WTC11 (cell line): ENCODE measurements at regions not wholly inside any gene's neighbourhood (a gene's known extent, or its start where the extent isn't known, plus 50 kb on each side); places are given as distances from the start of the nearest gene placed in this dataset.

ENCODE experiments used
- ATAC-seq: fragments of 200-7000 bp; cut with Tn5 transposase; 2 replicates; pipeline ENCODE4 v1.10.0; 2021; ENCODE audit warnings: mild to moderate bottlenecking, moderate library complexity
- CTCF ChIA-PET: fragments of 300-600 bp; sonication (Branson Sonifier 250); formaldehyde crosslinking; loops from one replicate; lab custom pipeline; 2021; ENCODE audit warnings: antibody characterized with exemption; lab: Charles Lee
- POLR2A ChIA-PET: fragments of 350-600 bp; sonication (Branson Sonifier 250); formaldehyde crosslinking; loops from one replicate; lab custom pipeline; 2021; ENCODE audit warnings: antibody characterized with exemption; lab: Charles Lee
- DNase-seq: peaks from one replicate; pipeline ENCODE4 v3.0.0; 2021; ENCODE audit warnings: low spot score
- H3K27ac Mint-ChIP-seq: 2 replicates; pipeline ENCODE4 v1.8.0; 2021; ENCODE audit warnings: mixed read lengths
- H3K27me3 Mint-ChIP-seq: 2 replicates; pipeline ENCODE4 v1.8.0; 2021; ENCODE audit warnings: low read depth, mild to moderate bottlenecking, moderate library complexity, mixed read lengths
- H3K36me3 Mint-ChIP-seq: 2 replicates; pipeline ENCODE4 v1.8.0; 2021; ENCODE audit warnings: mixed read lengths
- H3K4me1 Mint-ChIP-seq: 2 replicates; pipeline ENCODE4 v1.8.0; 2022; ENCODE audit warnings: mixed read lengths
- H3K4me3 Mint-ChIP-seq: 2 replicates; pipeline ENCODE4 v1.8.0; 2021; ENCODE audit warnings: mild to moderate bottlenecking, moderate library complexity, mixed read lengths
- H3K9me3 Mint-ChIP-seq: 2 replicates; pipeline ENCODE4 v1.8.0; 2021; ENCODE audit warnings: mixed read lengths
- ELF4 ChIP-seq: sonication (generic); formaldehyde crosslinking; IDR thresholded peaks from 2 replicates; pipeline ENCODE4 v1.8.1; 2022; ENCODE audit warnings: low read depth, mild to moderate bottlenecking, moderate library complexity, missing genetic modification reagents
- ETV6 ChIP-seq: sonication (generic); formaldehyde crosslinking; IDR thresholded peaks from 2 replicates; pipeline ENCODE4 v1.8.1; 2022; ENCODE audit warnings: mild to moderate bottlenecking, missing genetic modification reagents
- GABPB1 ChIP-seq: sonication (generic); formaldehyde crosslinking; IDR thresholded peaks from 2 replicates; pipeline ENCODE4 v1.8.1; 2023; ENCODE audit warnings: mild to moderate bottlenecking, missing genetic modification reagents
- JAZF1 ChIP-seq: fragments of 250-450 bp; sonication (Bioruptor Pico); IDR thresholded peaks from 2 replicates; pipeline ENCODE4 v1.9.0; 2021; ENCODE audit warnings: moderate library complexity, mild to moderate bottlenecking, inconsistent platforms
- OVOL2 ChIP-seq: fragments of 250-450 bp; sonication (Bioruptor Pico); IDR thresholded peaks from 2 replicates; pipeline ENCODE4 v1.9.0; 2021; ENCODE audit warnings: mild to moderate bottlenecking, borderline replicate concordance
- PRRX2 ChIP-seq: fragments of 250-450 bp; sonication (Bioruptor Pico); IDR thresholded peaks from 2 replicates; pipeline ENCODE4 v1.8.0; 2021; ENCODE audit warnings: mild to moderate bottlenecking
- SMAD3 ChIP-seq: sonication (generic); formaldehyde crosslinking; IDR thresholded peaks from 2 replicates; pipeline ENCODE4 v1.8.0; 2022; ENCODE audit warnings: missing genetic modification reagents, mild to moderate bottlenecking, borderline replicate concordance
- ZNF396 ChIP-seq: fragments of 250-450 bp; sonication (Bioruptor Pico); IDR thresholded peaks from 2 replicates; pipeline ENCODE4 v1.8.0; 2021; ENCODE audit warnings: mild to moderate bottlenecking, moderate library complexity, borderline replicate concordance
- ZNF416 ChIP-seq: fragments of 250-450 bp; sonication (Bioruptor Pico); IDR thresholded peaks from 2 replicates; pipeline ENCODE4 v1.9.0; 2021; ENCODE audit warnings: mild to moderate bottlenecking, inconsistent platforms
- ZNF423 ChIP-seq: fragments of 250-450 bp; sonication (Bioruptor Pico); IDR thresholded peaks from 2 replicates; pipeline ENCODE4 v2.1.2; 2022; ENCODE audit warnings: mild to moderate bottlenecking, moderate library complexity
- TF ChIP-seq, protein P1 (sequence below): sonication (generic); formaldehyde crosslinking; IDR thresholded peaks from 2 replicates; pipeline ENCODE4 v1.8.1; 2022; ENCODE audit warnings: missing genetic modification reagents, borderline replicate concordance
- TF ChIP-seq, protein P2 (sequence below): sonication (generic); formaldehyde crosslinking; IDR thresholded peaks from 2 replicates; pipeline ENCODE4 v1.8.0; 2023; ENCODE audit warnings: mild to moderate bottlenecking, missing genetic modification reagents
- TF ChIP-seq, protein P3 (sequence below): sonication (generic); formaldehyde crosslinking; IDR thresholded peaks from 2 replicates; pipeline ENCODE4 v1.8.1; 2022; ENCODE audit warnings: low read depth, mild to moderate bottlenecking, moderate library complexity, missing genetic modification reagents, borderline replicate concordance
- TF ChIP-seq, protein P4 (sequence below): fragments of 250-450 bp; sonication (Bioruptor Pico); IDR thresholded peaks from 2 replicates; pipeline ENCODE4 v1.9.0; 2021; ENCODE audit warnings: moderate library complexity, mild to moderate bottlenecking, inconsistent platforms, borderline replicate concordance
- TF ChIP-seq, protein P5 (sequence below): fragments of 250-450 bp; sonication (Bioruptor Pico); IDR thresholded peaks from 2 replicates; pipeline ENCODE4 v1.9.0; 2021; ENCODE audit warnings: mild to moderate bottlenecking
- TF ChIP-seq, protein P6 (sequence below): fragments of 250-450 bp; sonication (Bioruptor Pico); IDR thresholded peaks from 2 replicates; pipeline ENCODE4 v1.9.0; 2021; ENCODE audit warnings: mild to moderate bottlenecking
- TF ChIP-seq, protein P7 (sequence below): fragments of 200-600 bp; IDR thresholded peaks from 2 replicates; pipeline ENCODE4 v1.8.0; 2022; ENCODE audit warnings: antibody characterized with exemption
- TF ChIP-seq, protein P8 (sequence below): sonication (generic); formaldehyde crosslinking; conservative IDR thresholded peaks from 2 replicates; pipeline ENCODE4 v1.8.1; 2023; ENCODE audit warnings: mild to moderate bottlenecking, low read depth, missing genetic modification reagents, moderate library complexity

DNA sequence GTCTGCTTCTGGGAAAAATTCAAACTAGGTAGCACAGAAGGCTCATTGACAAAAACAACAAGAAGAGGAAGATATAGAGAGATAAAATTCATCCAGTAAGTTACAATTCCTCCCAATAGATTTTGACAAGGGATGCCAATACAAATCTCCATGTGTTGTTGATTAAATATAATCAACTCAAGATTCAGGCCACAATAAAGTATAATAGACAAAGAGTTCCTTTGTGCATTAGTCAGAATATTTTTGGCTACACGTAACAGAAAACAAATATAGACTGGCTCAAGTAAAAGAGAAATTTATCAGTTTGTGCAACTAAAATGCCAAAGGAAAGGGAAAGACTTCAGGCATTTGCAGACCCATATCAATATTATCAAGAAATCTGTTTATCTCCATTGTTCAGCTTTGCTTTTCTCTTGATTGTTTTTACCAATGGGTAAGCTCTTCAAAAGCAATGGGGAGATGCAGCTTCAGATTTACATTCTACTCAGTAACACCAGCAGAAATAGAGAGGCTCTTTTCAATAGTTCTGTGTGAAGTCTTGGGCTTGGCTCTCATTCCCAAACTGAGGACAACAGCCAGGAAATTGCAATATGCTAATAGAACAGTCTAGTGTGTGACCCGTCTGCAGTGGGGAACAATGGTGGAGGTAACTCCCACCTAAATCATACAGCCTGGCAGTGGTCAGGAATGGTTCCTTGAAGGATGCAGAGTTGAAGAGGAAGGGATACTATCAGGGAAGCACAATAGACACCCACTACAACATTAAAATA lies 77.6 kb upstream of the PROK2 start (continued):
- TF ChIP-seq, protein P1, sequence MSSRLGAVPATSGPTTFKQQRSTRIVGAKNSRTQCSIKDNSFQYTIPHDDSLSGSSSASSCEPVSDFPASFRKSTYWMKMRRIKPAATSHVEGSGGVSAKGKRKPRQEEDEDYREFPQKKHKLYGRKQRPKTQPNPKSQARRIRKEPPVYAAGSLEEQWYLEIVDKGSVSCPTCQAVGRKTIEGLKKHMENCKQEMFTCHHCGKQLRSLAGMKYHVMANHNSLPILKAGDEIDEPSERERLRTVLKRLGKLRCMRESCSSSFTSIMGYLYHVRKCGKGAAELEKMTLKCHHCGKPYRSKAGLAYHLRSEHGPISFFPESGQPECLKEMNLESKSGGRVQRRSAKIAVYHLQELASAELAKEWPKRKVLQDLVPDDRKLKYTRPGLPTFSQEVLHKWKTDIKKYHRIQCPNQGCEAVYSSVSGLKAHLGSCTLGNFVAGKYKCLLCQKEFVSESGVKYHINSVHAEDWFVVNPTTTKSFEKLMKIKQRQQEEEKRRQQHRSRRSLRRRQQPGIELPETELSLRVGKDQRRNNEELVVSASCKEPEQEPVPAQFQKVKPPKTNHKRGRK = no peak
- TF ChIP-seq GABPB1 = no peak
- TF ChIP-seq, protein P2, sequence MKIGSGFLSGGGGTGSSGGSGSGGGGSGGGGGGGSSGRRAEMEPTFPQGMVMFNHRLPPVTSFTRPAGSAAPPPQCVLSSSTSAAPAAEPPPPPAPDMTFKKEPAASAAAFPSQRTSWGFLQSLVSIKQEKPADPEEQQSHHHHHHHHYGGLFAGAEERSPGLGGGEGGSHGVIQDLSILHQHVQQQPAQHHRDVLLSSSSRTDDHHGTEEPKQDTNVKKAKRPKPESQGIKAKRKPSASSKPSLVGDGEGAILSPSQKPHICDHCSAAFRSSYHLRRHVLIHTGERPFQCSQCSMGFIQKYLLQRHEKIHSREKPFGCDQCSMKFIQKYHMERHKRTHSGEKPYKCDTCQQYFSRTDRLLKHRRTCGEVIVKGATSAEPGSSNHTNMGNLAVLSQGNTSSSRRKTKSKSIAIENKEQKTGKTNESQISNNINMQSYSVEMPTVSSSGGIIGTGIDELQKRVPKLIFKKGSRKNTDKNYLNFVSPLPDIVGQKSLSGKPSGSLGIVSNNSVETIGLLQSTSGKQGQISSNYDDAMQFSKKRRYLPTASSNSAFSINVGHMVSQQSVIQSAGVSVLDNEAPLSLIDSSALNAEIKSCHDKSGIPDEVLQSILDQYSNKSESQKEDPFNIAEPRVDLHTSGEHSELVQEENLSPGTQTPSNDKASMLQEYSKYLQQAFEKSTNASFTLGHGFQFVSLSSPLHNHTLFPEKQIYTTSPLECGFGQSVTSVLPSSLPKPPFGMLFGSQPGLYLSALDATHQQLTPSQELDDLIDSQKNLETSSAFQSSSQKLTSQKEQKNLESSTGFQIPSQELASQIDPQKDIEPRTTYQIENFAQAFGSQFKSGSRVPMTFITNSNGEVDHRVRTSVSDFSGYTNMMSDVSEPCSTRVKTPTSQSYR (CRISPR knock-in tag) = no peak
- no peak for TF ChIP-seq ELF4 (CRISPR knock-in tag)
- TF ChIP-seq JAZF1 (CRISPR knock-in tag) = no peak
- no peak for TF ChIP-seq ETV6 (CRISPR knock-in tag)
- TF ChIP-seq, protein P3, sequence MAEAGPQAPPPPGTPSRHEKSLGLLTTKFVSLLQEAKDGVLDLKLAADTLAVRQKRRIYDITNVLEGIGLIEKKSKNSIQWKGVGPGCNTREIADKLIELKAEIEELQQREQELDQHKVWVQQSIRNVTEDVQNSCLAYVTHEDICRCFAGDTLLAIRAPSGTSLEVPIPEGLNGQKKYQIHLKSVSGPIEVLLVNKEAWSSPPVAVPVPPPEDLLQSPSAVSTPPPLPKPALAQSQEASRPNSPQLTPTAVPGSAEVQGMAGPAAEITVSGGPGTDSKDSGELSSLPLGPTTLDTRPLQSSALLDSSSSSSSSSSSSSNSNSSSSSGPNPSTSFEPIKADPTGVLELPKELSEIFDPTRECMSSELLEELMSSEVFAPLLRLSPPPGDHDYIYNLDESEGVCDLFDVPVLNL (CRISPR knock-in tag) = no peak
- no peak for TF ChIP-seq SMAD3
- TF ChIP-seq ZNF396 (CRISPR knock-in tag) = no peak
- no peak for TF ChIP-seq ZNF416 (CRISPR knock-in tag)
- TF ChIP-seq OVOL2 (CRISPR knock-in tag) = no peak
- TF ChIP-seq, protein P4, sequence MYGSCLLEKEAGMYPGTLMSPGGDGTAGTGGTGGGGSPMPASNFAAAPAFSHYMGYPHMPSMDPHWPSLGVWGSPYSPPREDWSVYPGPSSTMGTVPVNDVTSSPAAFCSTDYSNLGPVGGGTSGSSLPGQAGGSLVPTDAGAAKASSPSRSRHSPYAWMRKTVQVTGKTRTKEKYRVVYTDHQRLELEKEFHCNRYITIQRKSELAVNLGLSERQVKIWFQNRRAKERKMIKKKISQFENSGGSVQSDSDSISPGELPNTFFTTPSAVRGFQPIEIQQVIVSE (CRISPR knock-in tag) = no peak
- TF ChIP-seq PRRX2 (CRISPR knock-in tag) = no peak
- TF ChIP-seq, protein P5, sequence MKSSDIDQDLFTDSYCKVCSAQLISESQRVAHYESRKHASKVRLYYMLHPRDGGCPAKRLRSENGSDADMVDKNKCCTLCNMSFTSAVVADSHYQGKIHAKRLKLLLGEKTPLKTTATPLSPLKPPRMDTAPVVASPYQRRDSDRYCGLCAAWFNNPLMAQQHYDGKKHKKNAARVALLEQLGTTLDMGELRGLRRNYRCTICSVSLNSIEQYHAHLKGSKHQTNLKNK (CRISPR knock-in tag) = no peak
- TF ChIP-seq, protein P6, sequence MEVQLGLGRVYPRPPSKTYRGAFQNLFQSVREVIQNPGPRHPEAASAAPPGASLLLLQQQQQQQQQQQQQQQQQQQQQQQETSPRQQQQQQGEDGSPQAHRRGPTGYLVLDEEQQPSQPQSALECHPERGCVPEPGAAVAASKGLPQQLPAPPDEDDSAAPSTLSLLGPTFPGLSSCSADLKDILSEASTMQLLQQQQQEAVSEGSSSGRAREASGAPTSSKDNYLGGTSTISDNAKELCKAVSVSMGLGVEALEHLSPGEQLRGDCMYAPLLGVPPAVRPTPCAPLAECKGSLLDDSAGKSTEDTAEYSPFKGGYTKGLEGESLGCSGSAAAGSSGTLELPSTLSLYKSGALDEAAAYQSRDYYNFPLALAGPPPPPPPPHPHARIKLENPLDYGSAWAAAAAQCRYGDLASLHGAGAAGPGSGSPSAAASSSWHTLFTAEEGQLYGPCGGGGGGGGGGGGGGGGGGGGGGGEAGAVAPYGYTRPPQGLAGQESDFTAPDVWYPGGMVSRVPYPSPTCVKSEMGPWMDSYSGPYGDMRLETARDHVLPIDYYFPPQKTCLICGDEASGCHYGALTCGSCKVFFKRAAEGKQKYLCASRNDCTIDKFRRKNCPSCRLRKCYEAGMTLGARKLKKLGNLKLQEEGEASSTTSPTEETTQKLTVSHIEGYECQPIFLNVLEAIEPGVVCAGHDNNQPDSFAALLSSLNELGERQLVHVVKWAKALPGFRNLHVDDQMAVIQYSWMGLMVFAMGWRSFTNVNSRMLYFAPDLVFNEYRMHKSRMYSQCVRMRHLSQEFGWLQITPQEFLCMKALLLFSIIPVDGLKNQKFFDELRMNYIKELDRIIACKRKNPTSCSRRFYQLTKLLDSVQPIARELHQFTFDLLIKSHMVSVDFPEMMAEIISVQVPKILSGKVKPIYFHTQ = no peak
- TF ChIP-seq ZNF423 = no peak

DNA sequence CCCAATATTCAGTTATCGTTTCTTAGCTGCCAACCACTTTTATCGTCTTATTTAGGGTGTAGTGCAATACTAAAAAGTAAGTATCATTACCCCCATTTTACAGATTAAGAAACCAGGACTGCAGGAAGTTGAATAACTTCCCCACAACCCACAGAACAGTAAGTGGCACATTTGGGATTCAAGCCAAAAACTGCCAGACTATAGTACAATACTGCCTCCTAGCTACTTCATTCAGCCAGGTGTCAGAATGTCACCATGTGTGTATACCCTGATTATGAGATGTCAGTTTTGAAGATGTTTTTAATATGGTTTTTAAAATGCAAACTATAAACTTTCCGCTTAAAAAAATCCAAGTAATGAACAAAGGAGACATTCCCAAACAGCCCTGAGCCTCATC lies 74.2 kb upstream of the PROK2 start:
- Mint-ChIP-seq H3K36me3 (peaks cover 15% of the 10 kb centered on the region), H3K27me3 (no peaks in the 10 kb centered on the region; the same call in 1 of the 2 replicates), H3K4me3 (no peak overlapping the region), H3K4me1 (peaks cover 30% of the 10 kb centered on the region), H3K27ac (no peak overlapping the region), H3K9me3 (peaks cover 16% of the 10 kb centered on the region)
- CTCF ChIA-PET = interaction anchor here (1.0 to 3.4 kb wide), 7 partner anchors 14 to 148 kb away, joined by 3 to 53 read pairs (median 5); no protein-coding TSS in a partner anchor
- DNase-seq (no peak), ATAC-seq (peak; percentile 74)
- TF ChIP-seq ZNF423 = no peak
- TF ChIP-seq, protein P7, sequence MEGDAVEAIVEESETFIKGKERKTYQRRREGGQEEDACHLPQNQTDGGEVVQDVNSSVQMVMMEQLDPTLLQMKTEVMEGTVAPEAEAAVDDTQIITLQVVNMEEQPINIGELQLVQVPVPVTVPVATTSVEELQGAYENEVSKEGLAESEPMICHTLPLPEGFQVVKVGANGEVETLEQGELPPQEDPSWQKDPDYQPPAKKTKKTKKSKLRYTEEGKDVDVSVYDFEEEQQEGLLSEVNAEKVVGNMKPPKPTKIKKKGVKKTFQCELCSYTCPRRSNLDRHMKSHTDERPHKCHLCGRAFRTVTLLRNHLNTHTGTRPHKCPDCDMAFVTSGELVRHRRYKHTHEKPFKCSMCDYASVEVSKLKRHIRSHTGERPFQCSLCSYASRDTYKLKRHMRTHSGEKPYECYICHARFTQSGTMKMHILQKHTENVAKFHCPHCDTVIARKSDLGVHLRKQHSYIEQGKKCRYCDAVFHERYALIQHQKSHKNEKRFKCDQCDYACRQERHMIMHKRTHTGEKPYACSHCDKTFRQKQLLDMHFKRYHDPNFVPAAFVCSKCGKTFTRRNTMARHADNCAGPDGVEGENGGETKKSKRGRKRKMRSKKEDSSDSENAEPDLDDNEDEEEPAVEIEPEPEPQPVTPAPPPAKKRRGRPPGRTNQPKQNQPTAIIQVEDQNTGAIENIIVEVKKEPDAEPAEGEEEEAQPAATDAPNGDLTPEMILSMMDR = peak; percentile 40; the same call in 1 of the 2 replicates
- TF ChIP-seq, protein P8, sequence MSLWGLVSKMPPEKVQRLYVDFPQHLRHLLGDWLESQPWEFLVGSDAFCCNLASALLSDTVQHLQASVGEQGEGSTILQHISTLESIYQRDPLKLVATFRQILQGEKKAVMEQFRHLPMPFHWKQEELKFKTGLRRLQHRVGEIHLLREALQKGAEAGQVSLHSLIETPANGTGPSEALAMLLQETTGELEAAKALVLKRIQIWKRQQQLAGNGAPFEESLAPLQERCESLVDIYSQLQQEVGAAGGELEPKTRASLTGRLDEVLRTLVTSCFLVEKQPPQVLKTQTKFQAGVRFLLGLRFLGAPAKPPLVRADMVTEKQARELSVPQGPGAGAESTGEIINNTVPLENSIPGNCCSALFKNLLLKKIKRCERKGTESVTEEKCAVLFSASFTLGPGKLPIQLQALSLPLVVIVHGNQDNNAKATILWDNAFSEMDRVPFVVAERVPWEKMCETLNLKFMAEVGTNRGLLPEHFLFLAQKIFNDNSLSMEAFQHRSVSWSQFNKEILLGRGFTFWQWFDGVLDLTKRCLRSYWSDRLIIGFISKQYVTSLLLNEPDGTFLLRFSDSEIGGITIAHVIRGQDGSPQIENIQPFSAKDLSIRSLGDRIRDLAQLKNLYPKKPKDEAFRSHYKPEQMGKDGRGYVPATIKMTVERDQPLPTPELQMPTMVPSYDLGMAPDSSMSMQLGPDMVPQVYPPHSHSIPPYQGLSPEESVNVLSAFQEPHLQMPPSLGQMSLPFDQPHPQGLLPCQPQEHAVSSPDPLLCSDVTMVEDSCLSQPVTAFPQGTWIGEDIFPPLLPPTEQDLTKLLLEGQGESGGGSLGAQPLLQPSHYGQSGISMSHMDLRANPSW = no peak
- POLR2A ChIA-PET = interaction anchor here (0.6 to 1.0 kb wide), 3 partner anchors 73 to 199 kb away, joined by 3 to 6 read pairs (median 4); no protein-coding TSS in a partner anchor
